SK-N-SH (cell line): ENCODE measurements at regions not wholly inside any gene's neighbourhood (a gene's known extent, or its start where the extent isn't known, plus 50 kb on each side); places are given as distances from the start of the nearest gene placed in this dataset.

Experiments used
- CTCF ChIA-PET: fragments of 300-600, 350-600 bp; formaldehyde crosslinking; extraction: SDS; loops from one replicate; lab custom pipeline; 2021; lab: Yijun Ruan, JAX
- POLR2A ChIA-PET: fragments of 350-600 bp; sonication (Branson Sonifier 250); formaldehyde crosslinking; extraction: SDS; loops from one replicate; lab custom pipeline; 2020; ENCODE audit warnings: antibody characterized with exemption, inconsistent platforms; lab: Yijun Ruan, JAX
- DNase-seq: peaks from one replicate; pipeline ENCODE4 v3.0.0; 2012
- H2AFZ ChIP-seq: fragments of 200-600 bp; sonication (generic); 2 replicates; pipeline ENCODE4 v1.8.1; 2016; ENCODE audit warnings: antibody characterized with exemption, mild to moderate bottlenecking, low read depth
- H3F3A ChIP-seq: fragments of 200-600 bp; sonication (generic); replicated peaks from 2 replicates; pipeline ENCODE3; 2016; ENCODE audit warnings: antibody characterized with exemption, mild to moderate bottlenecking; ENCODE audit not compliant: insufficient read depth
- H3K27ac ChIP-seq, 2 experiments: fragments of 200-500 bp in 1 of 2; fragments of 200-600 bp in 1 of 2; sonication (Bioruptor generic) in 1 of 2; sonication (generic), shearing (Covaris generic) in 1 of 2; 2 replicates each; pipeline versions ENCODE4 v1.5.1 to v1.6.1; 2014 to 2016; ENCODE audit warnings: low read depth in 2 of 2, inconsistent platforms in 1 of 2, low read length in 1 of 2, mild to moderate bottlenecking in 1 of 2, mixed read lengths in 1 of 2
- H3K27me3 ChIP-seq: fragments of 200-600 bp; sonication (generic), shearing (Covaris generic); 2 replicates; pipeline ENCODE4 v1.6.1; 2016; ENCODE audit warnings: mixed run types; ENCODE audit not compliant: insufficient read depth
- H3K36me3 ChIP-seq, 2 experiments: fragments of 200-500 bp in 1 of 2; fragments of 200-600 bp in 1 of 2; sonication (Bioruptor generic) in 1 of 2; sonication (generic) in 1 of 2; replicated peaks in 1 of 2; 2 replicates each; pipeline versions ENCODE3 to v1.5.1; 2014 to 2016; ENCODE audit warnings: low read length in 1 of 2, mild to moderate bottlenecking in 1 of 2; ENCODE audit not compliant: insufficient read depth in 2 of 2, control insufficient read depth in 1 of 2
- H3K4me1 ChIP-seq, 2 experiments: fragments of 200-500 bp in 1 of 2; fragments of 200-600 bp in 1 of 2; sonication (Bioruptor generic) in 1 of 2; sonication (generic), shearing (Covaris generic) in 1 of 2; 2 replicates each; pipeline versions ENCODE4 v1.5.1 to v1.6.1; 2014 to 2016; ENCODE audit warnings: low read depth in 1 of 2, low read length in 1 of 2, mixed run types in 1 of 2; ENCODE audit not compliant: insufficient read depth in 2 of 2, control insufficient read depth in 1 of 2
- H3K4me2 ChIP-seq: fragments of 200-600 bp; sonication (generic), shearing (Covaris generic); 2 replicates; pipeline ENCODE4 v1.6.1; 2017; ENCODE audit warnings: mixed run types
- H3K4me3 ChIP-seq, 2 experiments: fragments of 200-500 bp in 1 of 2; fragments of 200-600 bp in 1 of 2; sonication (Bioruptor generic) in 1 of 2; sonication (generic), shearing (Covaris generic) in 1 of 2; 2 replicates each; pipeline versions ENCODE4 v1.5.1 to v1.8.1; 2014 to 2016; ENCODE audit warnings: low read depth in 2 of 2, inconsistent platforms in 1 of 2, low read length in 1 of 2, mild to moderate bottlenecking in 1 of 2, mixed read lengths in 1 of 2, moderate library complexity in 1 of 2
- H3K79me2 ChIP-seq: fragments of 200-600 bp; sonication (generic); 2 replicates; pipeline ENCODE4 v1.8.1; 2017; ENCODE audit warnings: mild to moderate bottlenecking; ENCODE audit not compliant: insufficient read depth
- H3K9ac ChIP-seq: fragments of 200-600 bp; sonication (generic); 2 replicates; pipeline ENCODE4 v1.6.1; 2017; ENCODE audit warnings: mixed run types
- H3K9me2 ChIP-seq: fragments of 200-600 bp; sonication (generic); 2 replicates; pipeline ENCODE4 v1.6.1; 2017; ENCODE audit warnings: mixed run types
- H3K9me3 ChIP-seq: fragments of 200-600 bp; sonication (generic); 2 replicates; pipeline ENCODE4 v1.6.1; 2017; ENCODE audit warnings: mixed run types, mild to moderate bottlenecking, moderate library complexity
- H4K20me1 ChIP-seq: fragments of 200-600 bp; sonication (generic); 2 replicates; pipeline ENCODE4 v1.6.1; 2017; ENCODE audit warnings: mild to moderate bottlenecking, mixed run types; ENCODE audit not compliant: insufficient read depth
- CTCF ChIP-seq: fragments of 200-600 bp; sonication (generic); IDR thresholded peaks from 2 replicates; pipeline ENCODE4 v1.6.1; 2017; ENCODE audit warnings: antibody characterized with exemption, mild to moderate bottlenecking, moderate library complexity
- ELF1 ChIP-seq: IDR thresholded peaks from 2 replicates; pipeline ENCODE4 v1.4.0; 2012
- EP300 ChIP-seq, 2 experiments: IDR thresholded peaks; 2 replicates each; pipeline versions ENCODE4 v1.4.0 to v1.6.1; 2012; ENCODE audit warnings: borderline replicate concordance in 1 of 2, low read depth in 1 of 2, low read length in 1 of 2
- FOXM1 ChIP-seq: IDR thresholded peaks from 2 replicates; pipeline ENCODE4 v1.4.0; 2012; ENCODE audit warnings: low read depth, mild to moderate bottlenecking
- GABPA ChIP-seq: IDR thresholded peaks from 2 replicates; pipeline ENCODE4 v1.4.0; 2012; ENCODE audit warnings: low read depth, mild to moderate bottlenecking
- MAX ChIP-seq: IDR thresholded peaks from 2 replicates; pipeline ENCODE4 v1.4.0; 2012; ENCODE audit warnings: low read depth
- MEF2A ChIP-seq: IDR thresholded peaks from 2 replicates; pipeline ENCODE4 v1.4.0; 2012; ENCODE audit warnings: low read depth, borderline replicate concordance
- RAD21 ChIP-seq: IDR thresholded peaks from 2 replicates; pipeline ENCODE4 v1.6.1; 2012; ENCODE audit warnings: mild to moderate bottlenecking, low read length
- RCOR1 ChIP-seq: fragments of 150-350 bp; IDR thresholded peaks from 2 replicates; pipeline ENCODE4 v1.6.1; 2017; ENCODE audit warnings: antibody characterized with exemption, low read length
- REST ChIP-seq: IDR thresholded peaks from 2 replicates; pipeline ENCODE4 v1.6.1; 2012; ENCODE audit warnings: mild to moderate bottlenecking, low read depth, low read length, moderate library complexity
- RXRA ChIP-seq: IDR thresholded peaks from 2 replicates; pipeline ENCODE4 v1.4.0; 2012; ENCODE audit warnings: low read depth, mild to moderate bottlenecking, borderline replicate concordance
- TCF12 ChIP-seq: IDR thresholded peaks from 2 replicates; pipeline ENCODE4 v1.4.0; 2012
- WGBS: methylation state at CpG from one replicate; pipeline ENCODE4 v1.1.6; 2017; ENCODE audit warnings: low lambda C conversion rate; 5-methylcytosine and 5-hydroxymethylcytosine counted together

- Histone ChIP-seq H4K20me1 (no peaks in the 10 kb centered on the region), H3K4me1 (0 out of 4 replicates have a peak, but pooled peaks cover 0 to under 1% of the 10 kb centered on the region in 2 experiments), H3K36me3 (no peaks in the 10 kb centered on the region), H3K9me3 (no peaks in the 10 kb centered on the region), H3F3A (no peaks in the 10 kb centered on the region), H2AFZ (no peak overlapping the region), H3K9me2 (no peaks in the 10 kb centered on the region), H3K27ac (no peak overlapping the region), H3K79me2 (no peaks in the 10 kb centered on the region), H3K9ac (no peak overlapping the region), H3K27me3 (no peaks in the 10 kb centered on the region)
- CTCF ChIA-PET = no interaction called here
- no peak for TF ChIP-seq RXRA
- TF ChIP-seq MAX = no peak
- no peak for TF ChIP-seq ELF1
- TF ChIP-seq TCF12 = no peak
- TF ChIP-seq CTCF = no peak
- TF ChIP-seq MEF2A = no peak
- TF ChIP-seq RCOR1 = no peak
- no peak for TF ChIP-seq RAD21
- TF ChIP-seq, all 33 proteins: peak for 0
- Histone ChIP-seq H3K4me3 (no peak overlapping the region), H3K4me2 (no peak overlapping the region)
- no peak for DNase-seq
- POLR2A ChIA-PET = no interaction called here
Observed at GRCh38 chr2:220219371-220219770, 591.9 kb downstream of the SLC4A3 start.

- H3K27me3 ChIP-seq = no peaks in the 10 kb centered on the region
- H3K79me2 ChIP-seq = no peaks in the 10 kb centered on the region
- H3K9ac ChIP-seq = no peak overlapping the region
- no peak overlapping the region for H3K4me3 ChIP-seq
- no peaks in the 10 kb centered on the region for H3K9me3 ChIP-seq
- no peak for DNase-seq
- peaks cover 4% of the 10 kb centered on the region for H3F3A ChIP-seq
- no peak for TF ChIP-seq EP300 (IDR thresholded peaks at IDR 0.05; ENCODE audit: borderline replicate concordance in 1 of 2, low read depth in 1 of 2, low read length in 1 of 2)
- TF ChIP-seq GABPA = no peak
- TF ChIP-seq FOXM1 = no peak
- no peak for TF ChIP-seq MAX
- TF ChIP-seq RAD21 = no peak
- TF ChIP-seq REST = no peak
- H3K36me3 ChIP-seq = no peaks in the 10 kb centered on the region
- WGBS = 48% methylated on average over 2 of the region's 2 CpGs
- H3K4me2 ChIP-seq = no peak overlapping the region
- no peaks in the 10 kb centered on the region for H3K9me2 ChIP-seq
- H4K20me1 ChIP-seq = no peaks in the 10 kb centered on the region
- ChIA-PET POLR2A (no interaction called here), CTCF (no interaction called here)
- H3K4me1 ChIP-seq = peaks cover 0 to 7% of the 10 kb centered on the region in 2 experiments; a peak in 3 of 4 replicates
- H3K27ac ChIP-seq = no peak overlapping the region
- no peak overlapping the region for H2AFZ ChIP-seq
Observed at GRCh38 chr2:220220009-220220408, 592.6 kb downstream of the SLC4A3 start.
